ENCODE measurements at regions not wholly inside any gene's neighbourhood (a gene's known extent, or its start where the extent isn't known, plus 50 kb on each side); places are given as distances from the start of the nearest gene placed in this dataset.
"Not testable (repeated sequence)": the region's sequence is repeated elsewhere in the genome, so short reads cannot be mapped to it uniquely, and the experiment has no call there.

- ATAC-seq (no peak), DNase-seq (no peak)
- intact Hi-C loops (cut with micrococcal nuclease): no loop called here
These were observed 715.8 kb upstream of the HS3ST5 start for GRCh38 chr6:115058414-115059211.

GRCh38 chr6:115055579-115055978 is 712.8 kb upstream of the HS3ST5 start:
- DNase-seq (no peak), ATAC-seq (no peak)
- intact Hi-C loops (cut with micrococcal nuclease): no loop called here

- ATAC-seq; DNase-seq; intact Hi-C loops (cut with micrococcal nuclease): not testable (repeated sequence)
These were observed 711.4 kb upstream of the HS3ST5 start for GRCh38 chr6:115054242-115054641.

GRCh38 chr6:115053169-115053860 is 710.5 kb upstream of the HS3ST5 start:
- DNase-seq (no peak), ATAC-seq (no peak)
- intact Hi-C loops (cut with micrococcal nuclease): no loop called here

GRCh38 chr6:115016593-115016992 is 673.8 kb upstream of the HS3ST5 start:
- intact Hi-C loops (cut with micrococcal nuclease): no loop called here
- ATAC-seq (no peak), DNase-seq (no peak)

- intact Hi-C loops (cut with micrococcal nuclease): no loop called here
- DNase-seq: no peak
- no peak for ATAC-seq
These were observed 662.2 kb upstream of the HS3ST5 start for GRCh38 chr6:115004982-115005381.

GRCh38 chr6:115004204-115004603 is 661.4 kb upstream of the HS3ST5 start:
- ATAC-seq (no peak), DNase-seq (no peak)
- intact Hi-C loops (cut with micrococcal nuclease): no loop called here

- intact Hi-C loops (cut with micrococcal nuclease): no loop called here
- ATAC-seq (no peak), DNase-seq (no peak)
These were observed 659.0 kb upstream of the HS3ST5 start for GRCh38 chr6:115001731-115002350.

GRCh38 chr6:115000736-115001135 is 657.9 kb upstream of the HS3ST5 start:
- DNase-seq (no peak), ATAC-seq (no peak)
- intact Hi-C loops (cut with micrococcal nuclease): no loop called here

- ATAC-seq: no peak
- intact Hi-C loops (cut with micrococcal nuclease): no loop called here
- no peak for DNase-seq
These were observed 655.7 kb upstream of the HS3ST5 start for GRCh38 chr6:114998492-114998891.

GRCh38 chr6:114997813-114998292 is 655.0 kb upstream of the HS3ST5 start:
- DNase-seq (no peak), ATAC-seq (no peak)
- intact Hi-C loops (cut with micrococcal nuclease): no loop called here

- intact Hi-C loops (cut with micrococcal nuclease): no loop called here
- DNase-seq: no peak
- ATAC-seq: no peak
These were observed 652.7 kb upstream of the HS3ST5 start for GRCh38 chr6:114995526-114995925.

GRCh38 chr6:114989279-114989964 is 646.6 kb upstream of the HS3ST5 start:
- ATAC-seq (no peak), DNase-seq (no peak)
- intact Hi-C loops (cut with micrococcal nuclease): no loop called here

GRCh38 chr6:114987281-114987680 is 644.5 kb upstream of the HS3ST5 start:
- ATAC-seq (no peak), DNase-seq (no peak)
- intact Hi-C loops (cut with micrococcal nuclease): no loop called here

- intact Hi-C loops (cut with micrococcal nuclease): no loop called here
- DNase-seq (no peak), ATAC-seq (no peak)
These were observed 612.5 kb upstream of the HS3ST5 start for GRCh38 chr6:114955363-114955762.

GRCh38 chr6:114952229-114952628 is 609.4 kb upstream of the HS3ST5 start:
- no peak for DNase-seq
- intact Hi-C loops (cut with micrococcal nuclease): no loop called here
- no peak for ATAC-seq

GRCh38 chr6:114945392-114945791 is 602.6 kb upstream of the HS3ST5 start:
- ATAC-seq (no peak), DNase-seq (no peak)

GRCh38 chr6:114941078-114941477 is 598.3 kb upstream of the HS3ST5 start:
- ATAC-seq: no peak
- DNase-seq: no peak
- intact Hi-C loops (cut with micrococcal nuclease): no loop called here

More at GRCh38 chr6:114945392-114945791, 602.6 kb upstream of the HS3ST5 start:
- intact Hi-C loops (cut with micrococcal nuclease): no loop called here

GRCh38 chr6:114940181-114940580 is 597.4 kb upstream of the HS3ST5 start:
- ATAC-seq (no peak), DNase-seq (no peak)
- intact Hi-C loops (cut with micrococcal nuclease): no loop called here

GRCh38 chr6:114939630-114940029 is 596.8 kb upstream of the HS3ST5 start:
- ATAC-seq (no peak), DNase-seq (no peak)
- intact Hi-C loops (cut with micrococcal nuclease): no loop called here
